Activated naive CD4-positive, alpha-beta T cell (primary cell): ENCODE measurements at regions not wholly inside any gene's neighbourhood (a gene's known extent, or its start where the extent isn't known, plus 50 kb on each side); places are given as distances from the start of the nearest gene placed in this dataset.

ENCODE experiments used
- DNase-seq, 4 experiments: peaks; one replicate each; lab custom pipeline; 2025; lab: John Stamatoyannopoulos, UW

DNA sequence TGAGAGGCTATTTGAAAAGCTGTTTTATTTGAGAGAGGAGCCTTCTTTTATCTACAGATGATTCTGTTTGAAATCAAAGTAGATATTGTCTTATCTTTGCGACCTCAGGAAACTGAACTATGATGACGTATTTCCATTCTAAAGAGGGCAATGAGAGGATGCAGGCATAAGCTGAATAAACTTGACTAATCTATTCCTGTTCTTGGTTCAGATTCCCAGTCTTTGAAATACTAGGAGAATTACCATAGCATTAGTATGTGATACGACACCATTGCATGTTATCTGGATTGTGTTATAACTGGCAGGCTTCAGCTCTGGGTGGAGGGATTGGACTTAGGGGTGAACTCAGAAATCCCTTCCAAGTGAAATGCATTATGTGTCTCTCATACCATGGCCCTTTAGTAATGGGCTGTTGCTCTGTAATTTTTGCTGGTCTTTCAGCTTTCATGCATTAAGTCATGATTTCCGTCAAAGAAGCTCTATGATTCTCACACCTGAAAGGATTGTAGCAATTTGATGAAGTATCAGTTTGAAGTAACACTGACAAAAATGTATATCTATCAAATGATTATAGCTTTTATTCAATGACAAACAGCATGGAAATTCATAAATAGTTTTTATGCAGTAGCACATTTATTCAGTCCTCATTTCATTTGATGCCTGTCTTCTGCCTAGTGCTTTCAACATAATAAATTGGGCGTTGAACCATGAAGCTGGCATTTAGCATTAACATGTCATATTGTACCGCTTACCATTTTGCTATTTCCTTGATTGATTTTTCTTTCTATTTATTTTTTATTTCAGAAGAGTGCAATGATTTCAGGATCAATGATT, 138.4 kb upstream of the SPACA1 start:
- DNase-seq = no peak

DNA sequence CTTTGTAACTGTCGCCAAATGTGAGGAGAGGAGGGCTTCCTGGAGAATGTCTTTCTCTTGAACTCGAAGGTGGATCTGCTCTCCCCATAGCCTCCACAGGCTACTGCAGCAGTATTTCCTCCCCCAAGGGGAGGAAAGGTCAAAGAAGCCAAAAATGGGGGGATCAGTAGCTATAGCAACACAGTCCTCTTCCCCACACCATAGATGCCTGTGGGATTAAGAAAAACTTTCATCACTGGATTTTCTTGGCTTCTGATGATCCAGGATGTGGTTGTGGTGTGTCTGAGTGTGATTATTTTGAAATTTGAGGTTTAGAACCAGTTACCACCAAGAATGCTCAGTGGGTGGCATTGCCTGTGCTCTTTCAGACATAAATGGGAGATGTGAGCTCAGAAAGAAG, 140.1 kb upstream of the SPACA1 start:
- DNase-seq = no peak

DNA sequence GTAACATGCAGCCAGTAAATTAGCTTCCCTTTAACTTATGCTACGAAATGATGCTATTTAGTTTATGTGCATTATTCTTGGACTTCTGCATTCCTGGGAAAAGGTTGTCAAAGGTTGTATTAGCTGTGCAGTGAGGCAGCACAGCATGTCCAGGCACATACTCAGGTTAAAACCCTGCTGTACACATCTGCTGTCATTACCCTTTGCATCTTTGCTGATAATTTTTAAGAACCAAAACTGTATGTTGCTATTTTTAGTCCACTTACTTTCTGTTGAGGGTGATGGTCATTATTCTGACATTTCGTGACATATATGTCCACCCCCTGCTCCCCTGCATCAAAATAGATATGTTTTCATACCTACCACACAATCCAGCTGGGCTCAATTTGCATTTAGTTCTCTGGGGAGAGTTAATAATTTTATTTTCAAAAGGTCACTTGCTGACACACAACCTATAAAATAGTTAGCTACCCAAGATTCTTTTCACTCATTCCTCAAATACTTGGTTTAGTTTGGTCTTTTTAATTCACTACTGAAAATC, 142.5 kb upstream of the SPACA1 start:
- no peak for DNase-seq

DNA sequence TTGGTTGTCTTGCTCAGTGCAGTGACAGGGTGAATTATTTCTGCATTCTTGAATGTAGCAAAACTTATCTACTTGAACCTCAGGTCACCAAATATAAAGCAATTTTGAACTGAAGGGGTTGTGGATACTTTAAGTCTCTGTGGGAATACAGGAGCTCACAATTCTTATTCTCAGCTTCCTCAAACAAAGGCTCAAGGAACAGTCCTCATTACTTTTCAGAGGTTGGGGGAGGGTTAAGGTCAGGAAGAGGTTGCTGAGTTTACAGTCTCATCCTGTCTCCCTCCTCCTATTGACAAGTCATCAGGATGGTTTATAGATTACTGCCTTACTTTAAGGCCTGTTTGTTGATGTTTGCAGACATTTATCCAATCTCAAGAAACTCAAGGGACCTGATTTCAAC, 143.6 kb upstream of the SPACA1 start:
- DNase-seq = no peak

DNA sequence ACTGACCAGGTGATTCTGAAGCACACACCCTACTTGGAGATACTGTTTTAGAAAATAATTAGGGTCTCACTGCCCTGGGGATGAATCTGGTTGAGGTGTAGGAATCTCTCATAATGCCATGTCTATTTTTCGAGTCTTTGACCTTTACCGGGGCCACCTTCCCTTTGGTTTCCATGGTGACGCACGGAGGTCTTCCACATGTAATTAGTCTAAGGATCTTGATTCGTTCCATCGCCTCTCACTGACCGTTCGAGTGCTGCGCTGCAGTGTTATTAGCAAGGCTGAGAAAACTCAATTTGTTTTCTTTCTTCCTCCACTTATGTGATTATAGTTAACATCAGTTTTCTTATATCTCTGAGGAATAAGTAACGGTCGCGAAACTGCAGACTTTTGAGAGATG, 144.3 kb upstream of the SPACA1 start:
- no peak for DNase-seq

DNA sequence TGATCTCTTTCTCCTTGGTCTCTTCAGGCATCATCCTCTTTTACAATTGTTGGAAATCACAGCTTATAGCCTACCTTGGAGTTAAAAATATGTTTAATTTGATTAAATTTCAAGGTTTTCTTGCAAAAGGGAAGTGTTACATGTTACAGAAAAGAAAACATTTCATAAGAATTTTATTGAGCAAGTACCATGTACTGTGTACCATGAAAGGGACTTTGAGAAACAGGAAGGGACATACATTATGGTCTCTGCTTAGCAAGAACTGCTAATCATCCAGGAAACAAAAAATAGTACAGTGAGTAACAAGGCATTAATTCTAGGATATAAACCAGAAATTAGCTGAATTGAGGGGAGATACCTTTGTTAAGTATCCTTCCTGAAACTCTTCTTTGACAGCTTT, 145.3 kb upstream of the SPACA1 start:
- no peak for DNase-seq

DNA sequence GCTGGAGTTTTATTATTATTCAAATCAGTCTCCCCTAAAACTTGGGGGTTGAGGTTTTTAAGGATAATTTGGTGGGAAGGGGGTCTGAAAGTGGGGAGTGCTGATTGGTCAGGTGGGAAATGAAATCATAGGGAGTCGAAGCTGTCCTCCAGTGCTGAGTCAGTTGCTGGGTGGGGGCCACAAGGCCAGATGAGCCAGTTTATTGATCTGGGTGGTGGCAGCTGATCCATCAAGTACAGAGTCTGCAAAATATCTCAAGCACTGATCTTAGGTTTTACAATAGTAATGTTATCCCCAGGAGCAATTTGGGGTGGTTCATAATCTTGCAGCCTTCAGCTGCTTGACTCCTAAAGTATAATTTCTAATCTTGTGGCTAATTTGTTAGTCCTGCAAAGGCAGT, 146.0 kb upstream of the SPACA1 start:
- DNase-seq = no peak

DNA sequence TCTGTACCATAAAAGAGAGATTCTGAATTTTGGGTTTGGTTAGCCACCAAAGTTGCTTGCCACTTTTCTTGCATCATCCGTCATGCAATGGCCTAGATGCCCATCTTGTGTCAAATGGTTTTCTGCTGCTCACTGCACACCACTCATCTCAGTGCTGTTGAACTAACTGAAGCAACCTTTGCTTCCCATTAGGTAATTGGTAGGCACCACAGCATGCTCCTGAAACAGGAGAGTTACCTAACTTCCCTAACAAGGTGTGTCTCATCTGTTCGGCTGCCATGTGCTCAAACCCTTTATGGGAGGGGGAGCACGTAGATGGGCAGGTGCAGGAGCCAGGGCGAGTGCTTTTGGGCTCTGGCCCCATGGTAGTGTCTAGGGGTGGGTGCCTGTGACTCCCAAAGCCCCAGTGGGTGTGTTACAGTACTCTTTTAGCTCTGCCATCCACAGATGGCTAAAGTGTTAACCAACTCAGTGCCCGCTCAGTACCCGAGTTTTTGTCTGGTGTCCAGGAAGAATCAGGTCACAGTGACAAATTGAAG, 147.4 kb upstream of the SPACA1 start:
- no peak for DNase-seq

DNA sequence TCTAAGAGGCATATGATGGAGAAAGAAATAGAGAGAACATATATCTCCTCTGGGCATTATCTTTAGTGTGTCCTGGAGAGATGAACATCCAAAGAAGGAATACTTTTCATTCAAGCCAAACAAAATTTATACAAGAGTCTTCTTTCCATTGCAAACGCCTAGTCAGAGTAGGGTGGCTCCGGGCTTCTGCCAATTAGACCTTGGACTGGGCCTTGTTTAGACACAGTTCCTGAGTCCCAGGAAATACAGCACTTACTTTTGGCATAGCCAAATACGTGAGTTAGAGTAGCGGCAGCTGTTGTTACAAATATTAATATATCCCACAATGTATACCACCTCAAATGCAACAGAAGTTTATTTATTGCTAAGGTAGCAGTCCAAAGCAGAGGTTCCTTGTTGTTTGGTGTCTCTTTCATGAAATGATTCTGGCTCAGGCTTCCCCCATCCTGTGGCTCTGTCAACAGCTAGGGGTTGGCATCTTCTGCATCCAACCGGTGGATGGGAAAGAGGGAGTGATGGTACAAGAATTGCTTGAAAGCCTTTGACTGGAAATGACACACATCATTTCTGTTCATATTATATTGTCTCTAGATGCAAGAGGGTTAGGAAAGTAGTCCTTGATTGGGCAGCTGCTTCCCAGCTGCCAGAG, 148.0 kb upstream of the SPACA1 start:
- no peak for DNase-seq

DNA sequence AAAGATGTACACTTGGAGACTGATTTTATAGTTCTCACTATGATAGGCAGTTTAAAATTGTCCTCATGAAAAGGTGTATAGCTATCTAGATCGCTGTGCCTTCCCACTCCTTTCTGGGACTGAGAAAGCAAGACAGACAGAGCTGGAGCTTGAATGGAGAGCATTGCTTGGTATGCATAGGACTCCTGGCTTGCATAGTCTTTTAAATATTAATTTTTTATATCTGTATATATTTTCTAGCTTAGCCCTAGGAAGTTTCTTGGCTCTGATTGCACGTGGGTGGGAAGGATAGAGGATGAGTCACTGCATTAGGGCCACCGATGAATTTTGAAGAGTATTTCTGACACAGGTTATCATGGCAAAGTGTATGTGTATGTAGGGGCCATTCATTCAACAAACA, 150.0 kb upstream of the SPACA1 start:
- no peak for DNase-seq

DNA sequence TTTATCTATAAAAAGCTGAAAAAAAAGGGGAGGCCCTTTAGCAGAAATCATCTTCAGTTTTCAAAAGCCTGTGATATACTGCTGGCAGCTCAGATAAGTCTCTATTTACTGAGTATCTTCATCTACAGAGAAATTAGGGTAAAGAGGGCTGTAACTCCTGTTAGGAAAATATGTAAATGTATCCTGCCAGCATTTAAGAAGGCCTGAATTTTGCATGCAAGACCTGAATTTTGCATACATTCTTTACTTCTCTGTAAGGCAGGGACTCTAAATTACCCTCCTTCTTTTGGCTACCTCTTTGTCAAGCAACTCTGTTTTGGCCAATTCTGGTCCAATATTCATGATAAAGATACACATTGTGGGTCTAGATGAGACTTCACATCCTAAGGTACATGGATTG, 150.6 kb upstream of the SPACA1 start:
- DNase-seq = no peak

DNA sequence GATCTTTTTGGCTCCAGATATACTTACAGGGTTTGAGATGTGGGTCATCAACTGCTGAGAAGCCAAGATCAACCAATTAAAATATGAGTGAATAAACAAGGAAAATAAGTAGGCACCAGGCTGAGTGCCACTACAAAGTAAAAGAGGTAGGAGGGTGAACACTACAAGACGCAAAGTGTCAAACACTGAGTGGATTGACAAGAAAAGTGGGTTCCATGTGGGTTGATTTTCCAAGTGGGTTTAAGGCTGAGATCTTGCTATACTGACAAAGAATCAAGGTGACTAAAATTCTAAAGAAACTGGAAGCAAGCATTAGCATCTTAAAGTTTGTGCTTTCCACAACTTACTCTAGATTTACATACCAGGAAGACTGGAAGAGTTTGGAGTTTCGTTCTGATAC, 160.4 kb upstream of the SPACA1 start:
- DNase-seq = no peak

DNA sequence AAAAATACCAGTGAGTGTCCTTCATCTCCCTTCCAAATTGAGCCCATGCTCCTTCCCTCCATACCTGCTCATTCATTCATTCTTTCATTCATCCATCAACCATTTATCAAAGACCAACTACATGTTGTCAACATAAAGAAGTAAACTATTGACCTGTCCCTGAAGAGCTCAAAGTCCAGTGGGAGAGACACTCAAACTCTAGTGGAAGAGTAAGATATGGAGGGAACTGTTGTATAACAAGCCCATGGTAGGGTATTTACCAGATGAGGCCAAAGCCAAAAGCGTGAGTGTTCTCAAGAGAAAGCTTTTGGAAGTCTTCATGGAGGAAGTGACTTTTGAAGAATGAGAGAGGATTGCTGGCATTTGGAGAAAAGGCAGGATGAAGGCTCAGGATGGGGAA, 163.4 kb upstream of the SPACA1 start:
- DNase-seq = no peak

DNA sequence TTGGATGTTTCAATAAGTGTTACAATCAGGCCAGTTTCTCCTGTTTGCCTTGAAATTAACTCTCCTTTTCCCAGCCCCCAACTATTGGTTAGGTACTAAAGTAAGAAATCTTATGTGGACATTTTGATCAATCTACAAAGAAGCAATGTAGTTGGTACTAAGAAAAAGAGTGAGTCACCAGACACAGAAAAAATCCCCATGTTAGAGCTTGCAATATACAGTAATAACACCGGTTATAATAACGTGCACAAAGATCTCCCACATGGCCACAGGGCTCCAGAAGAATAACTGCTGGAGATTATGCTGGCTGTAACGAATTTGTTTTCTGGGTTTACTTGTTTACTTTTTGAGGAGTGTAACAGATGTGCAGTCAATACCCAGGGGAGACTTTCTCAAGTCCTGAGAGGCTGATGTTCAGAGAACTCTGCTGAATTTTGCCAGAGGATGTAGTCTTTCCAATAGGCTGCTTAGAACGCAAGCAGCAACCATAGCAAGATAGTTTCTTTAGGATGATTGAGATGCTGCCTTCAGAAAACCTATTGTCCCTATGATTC, 166.2 kb upstream of the SPACA1 start:
- no peak for DNase-seq

DNA sequence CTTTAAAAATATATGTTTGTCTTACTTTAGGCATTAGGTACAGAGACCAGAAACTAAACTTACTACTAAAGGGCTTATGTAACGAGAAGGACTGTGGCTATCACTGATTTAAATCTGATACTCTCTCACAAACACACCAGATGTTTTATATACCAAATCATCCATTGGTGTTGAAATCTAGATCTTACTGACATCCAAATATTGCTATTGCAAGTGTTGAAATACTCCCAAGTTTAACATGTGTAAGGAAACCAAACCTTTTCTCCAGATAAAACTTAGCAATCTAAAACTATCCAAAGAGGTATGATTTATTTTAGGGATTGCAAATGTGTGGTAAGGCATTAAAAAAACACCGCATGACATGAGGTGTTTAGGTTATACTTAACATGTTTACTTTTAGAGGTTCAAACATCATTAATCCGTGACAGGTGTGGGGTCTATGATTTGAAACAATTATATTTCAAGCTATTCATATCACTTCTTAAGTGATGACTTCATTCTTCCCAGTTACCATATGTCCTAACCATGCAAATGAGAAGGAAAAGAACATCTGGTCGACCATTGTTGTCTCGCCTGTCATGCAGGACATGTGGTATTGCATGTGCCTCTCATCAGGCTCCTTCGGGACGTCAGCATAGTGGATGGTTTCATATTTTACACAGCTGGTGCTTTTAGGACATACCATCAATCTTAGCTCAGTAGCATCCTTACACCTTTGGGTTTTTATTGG, 168.3 kb upstream of the SPACA1 start:
- no peak for DNase-seq

DNA sequence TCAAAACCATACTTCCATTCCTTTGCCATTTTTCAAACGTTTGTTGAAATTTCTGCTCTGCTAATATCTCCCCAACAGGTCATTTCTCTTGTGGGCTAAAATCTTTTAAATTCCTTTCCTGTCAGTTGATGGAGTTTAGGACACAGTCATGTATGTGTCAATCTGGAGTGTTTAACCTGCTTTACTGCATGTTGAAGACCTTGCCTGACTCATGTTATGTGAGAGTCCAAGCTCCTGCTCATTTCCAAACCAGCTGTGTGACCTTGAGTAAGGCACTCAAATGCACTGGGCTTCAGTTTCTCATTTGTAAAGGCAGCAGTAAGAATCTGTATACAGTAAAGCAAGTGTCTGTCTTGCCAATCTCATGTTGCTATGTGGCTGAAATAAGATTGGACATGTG, 171.9 kb upstream of the SPACA1 start:
- no peak for DNase-seq

DNA sequence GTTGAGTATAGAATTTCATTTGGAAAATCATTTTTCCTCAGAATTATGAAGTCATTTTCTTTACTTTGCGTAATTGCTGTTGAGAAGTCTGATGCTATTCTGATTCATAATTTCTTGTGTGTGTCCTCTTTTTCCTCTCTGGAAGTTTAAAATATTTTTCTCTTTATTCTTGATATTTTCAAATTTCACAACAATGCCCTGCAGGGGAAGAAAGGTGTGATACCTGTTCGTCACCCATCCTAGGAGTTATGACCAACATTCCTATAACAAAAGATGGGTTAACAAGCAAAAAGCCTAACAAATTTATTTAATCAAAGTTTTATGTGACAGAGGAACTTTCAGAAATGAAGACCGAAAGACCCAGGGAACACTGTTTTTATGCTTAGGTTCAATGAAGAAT, 171.5 kb upstream of the AKIRIN2 start:
- DNase-seq = no peak

DNA sequence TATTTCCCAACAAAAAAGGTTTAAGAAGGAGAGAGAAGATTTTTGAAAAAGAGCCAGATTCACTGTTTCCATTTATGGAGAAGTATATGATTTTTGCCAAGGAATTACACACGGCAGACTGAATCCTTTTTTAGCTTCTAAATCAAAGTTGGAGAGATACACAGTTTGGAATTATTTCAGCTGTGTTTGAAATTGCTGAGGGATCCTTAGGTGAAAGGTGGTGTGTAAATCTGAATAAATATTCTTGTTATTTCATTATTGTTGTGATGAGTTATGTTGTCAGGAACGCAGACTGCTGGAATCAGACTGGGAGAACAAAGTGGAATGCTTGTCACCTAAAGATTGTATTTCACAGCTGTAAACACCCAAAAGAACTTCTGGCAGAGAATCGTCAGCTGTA, 168.5 kb upstream of the AKIRIN2 start:
- no peak for DNase-seq

DNA sequence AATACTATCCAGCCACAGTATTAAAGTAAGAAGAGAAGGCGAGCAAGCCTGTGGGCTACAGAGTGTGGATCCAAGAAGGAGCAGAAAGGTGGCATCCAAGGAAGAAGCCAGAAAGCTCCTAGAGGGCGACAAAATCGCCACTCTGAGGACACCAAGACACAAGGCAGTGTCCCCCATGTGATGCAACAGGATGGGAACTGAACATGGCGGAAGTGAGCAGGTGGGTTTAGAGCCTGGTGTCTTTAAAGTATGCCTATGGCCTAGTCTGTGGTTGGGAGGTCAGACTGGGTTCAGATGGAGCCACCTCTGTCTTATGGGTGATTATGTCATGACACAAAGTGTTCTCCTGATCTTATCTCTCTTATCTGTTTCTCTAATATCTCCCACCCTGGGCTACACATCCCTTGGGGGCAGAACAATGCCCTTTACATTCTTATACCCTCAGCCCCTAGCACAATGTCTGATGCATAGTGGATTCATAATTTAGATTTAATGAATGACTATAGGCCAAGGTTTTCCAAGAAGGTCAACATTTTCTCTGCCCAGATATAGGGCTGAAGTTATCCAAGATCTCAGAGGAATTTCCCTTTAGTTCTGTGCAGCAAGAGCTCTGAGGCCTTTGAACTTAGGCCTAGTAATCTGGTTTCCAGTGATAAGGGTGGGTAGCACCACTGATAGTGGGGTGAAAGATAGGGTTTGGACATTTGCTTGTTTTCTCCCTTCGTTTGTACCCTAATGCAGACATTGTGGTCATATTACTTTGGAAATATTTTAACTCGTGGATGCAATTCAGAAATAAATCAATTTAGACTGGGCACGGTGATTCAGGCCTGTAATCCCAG, 167.3 kb upstream of the AKIRIN2 start:
- no peak for DNase-seq

DNA sequence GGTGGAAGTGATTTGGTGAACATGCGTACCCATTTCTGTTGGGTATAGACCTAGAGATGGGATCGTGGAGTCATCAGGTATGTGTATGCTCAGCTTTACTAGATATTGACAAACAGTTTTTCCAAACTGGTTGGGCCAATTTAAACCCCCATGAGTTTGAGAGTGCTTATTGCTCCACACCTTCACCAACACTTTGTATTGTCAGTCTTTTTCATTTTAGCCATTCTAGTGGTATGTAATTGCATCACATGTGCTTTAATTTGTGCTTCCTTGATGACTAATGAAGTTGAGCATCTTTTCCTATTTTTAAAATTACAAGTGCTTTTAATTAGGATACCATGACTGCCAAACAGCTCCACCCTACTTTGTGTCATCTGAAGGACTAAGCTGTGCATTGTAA, 158.9 kb upstream of the AKIRIN2 start:
- no peak for DNase-seq

DNA sequence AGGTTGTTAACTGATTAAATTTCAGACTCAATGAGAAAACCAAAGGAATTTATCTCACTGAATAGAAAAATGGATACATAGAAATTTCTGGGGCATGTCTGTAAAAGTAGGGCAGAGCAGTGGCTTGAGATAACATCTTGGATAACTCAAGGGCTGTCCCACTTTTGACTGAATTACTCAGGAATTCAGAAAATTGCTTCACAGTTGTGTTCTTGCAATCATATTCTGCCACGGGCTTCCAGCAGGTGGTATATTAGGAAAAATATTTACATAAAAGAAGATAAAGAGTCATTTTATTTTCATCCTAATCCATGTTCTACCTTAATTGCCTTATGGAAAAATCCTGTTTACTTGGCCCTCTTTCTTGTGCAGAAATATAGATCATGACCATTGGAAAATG, 156.4 kb upstream of the AKIRIN2 start:
- no peak for DNase-seq
